ENCODE measurements at regions not wholly inside any gene's neighbourhood (a gene's known extent, or its start where the extent isn't known, plus 50 kb on each side); places are given as distances from the start of the nearest gene placed in this dataset.

DNA sequence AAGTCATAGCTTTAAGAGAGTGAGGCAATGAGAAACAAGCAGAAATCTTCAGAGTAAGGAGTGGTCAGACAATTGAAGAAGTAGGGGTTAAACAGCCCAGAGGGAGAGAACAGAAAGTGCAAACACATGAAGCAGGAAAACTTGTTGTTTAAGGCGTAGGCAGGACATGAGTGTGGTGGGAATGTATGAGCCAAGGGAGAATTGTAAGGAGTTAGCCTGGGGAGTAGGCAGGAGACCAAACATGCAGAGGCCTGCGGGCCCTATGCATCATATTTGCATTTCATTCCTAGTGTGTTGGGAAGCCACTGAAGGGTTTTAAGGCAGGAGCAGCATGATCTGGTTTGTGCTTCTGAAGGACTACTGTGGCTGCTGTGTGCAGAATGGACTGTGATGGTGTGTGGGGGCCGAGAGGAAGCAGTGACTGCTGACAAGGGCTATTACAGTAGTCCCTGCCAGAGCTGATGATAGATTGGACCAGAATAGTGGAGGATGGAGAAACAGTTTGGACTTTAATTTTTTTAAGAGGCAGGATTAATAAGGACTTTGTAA lies 179.9 kb upstream of the C11orf87 start:
- TF ChIP-seq, protein P1, sequence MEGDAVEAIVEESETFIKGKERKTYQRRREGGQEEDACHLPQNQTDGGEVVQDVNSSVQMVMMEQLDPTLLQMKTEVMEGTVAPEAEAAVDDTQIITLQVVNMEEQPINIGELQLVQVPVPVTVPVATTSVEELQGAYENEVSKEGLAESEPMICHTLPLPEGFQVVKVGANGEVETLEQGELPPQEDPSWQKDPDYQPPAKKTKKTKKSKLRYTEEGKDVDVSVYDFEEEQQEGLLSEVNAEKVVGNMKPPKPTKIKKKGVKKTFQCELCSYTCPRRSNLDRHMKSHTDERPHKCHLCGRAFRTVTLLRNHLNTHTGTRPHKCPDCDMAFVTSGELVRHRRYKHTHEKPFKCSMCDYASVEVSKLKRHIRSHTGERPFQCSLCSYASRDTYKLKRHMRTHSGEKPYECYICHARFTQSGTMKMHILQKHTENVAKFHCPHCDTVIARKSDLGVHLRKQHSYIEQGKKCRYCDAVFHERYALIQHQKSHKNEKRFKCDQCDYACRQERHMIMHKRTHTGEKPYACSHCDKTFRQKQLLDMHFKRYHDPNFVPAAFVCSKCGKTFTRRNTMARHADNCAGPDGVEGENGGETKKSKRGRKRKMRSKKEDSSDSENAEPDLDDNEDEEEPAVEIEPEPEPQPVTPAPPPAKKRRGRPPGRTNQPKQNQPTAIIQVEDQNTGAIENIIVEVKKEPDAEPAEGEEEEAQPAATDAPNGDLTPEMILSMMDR (IDR thresholded peaks at IDR 0.05) = no peak
- no peak for DNase-seq (ENCODE audit: low spot score in 2 of 2)
- intact Hi-C loops (cut with DNase I) = no loop called here
- Histone ChIP-seq H3K4me3 (no peak overlapping the region), H3K36me3 (no peaks in the 10 kb centered on the region), H3K27me3 (no peaks in the 10 kb centered on the region), H3K27ac (no peak overlapping the region), H3K4me1 (no peaks in the 10 kb centered on the region), H3K9me3 (no peaks in the 10 kb centered on the region)

DNA sequence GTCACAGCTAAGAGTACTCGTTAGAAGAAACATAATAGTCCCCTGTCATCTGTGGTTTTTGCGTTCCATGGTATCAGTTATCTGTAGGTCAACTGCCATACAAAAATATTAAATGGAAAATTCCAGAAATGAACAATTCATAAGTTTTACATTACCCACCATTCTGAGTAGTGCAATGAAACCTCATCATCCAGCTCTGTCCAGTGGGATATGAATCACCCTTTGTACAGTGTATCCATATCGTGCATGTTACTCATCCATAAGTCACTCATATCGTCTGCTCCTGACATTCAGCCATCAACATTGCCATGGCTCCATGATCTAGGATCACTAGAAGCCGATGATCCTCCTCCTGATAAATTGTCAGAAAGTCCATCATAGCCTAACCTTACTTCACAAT lies 174.9 kb upstream of the C11orf87 start:
- H3K4me1 ChIP-seq = no peaks in the 10 kb centered on the region
- no peak overlapping the region for H3K4me3 ChIP-seq
- no peaks in the 10 kb centered on the region for H3K9me3 ChIP-seq
- no peaks in the 10 kb centered on the region for H3K36me3 ChIP-seq
- no peak overlapping the region for H3K27ac ChIP-seq
- TF ChIP-seq, protein P1 (IDR thresholded peaks at IDR 0.05) = no peak
- no peaks in the 10 kb centered on the region for H3K27me3 ChIP-seq
- intact Hi-C loops (cut with DNase I) = no loop called here
- no peak for DNase-seq (ENCODE audit: low spot score in 2 of 2)

DNA sequence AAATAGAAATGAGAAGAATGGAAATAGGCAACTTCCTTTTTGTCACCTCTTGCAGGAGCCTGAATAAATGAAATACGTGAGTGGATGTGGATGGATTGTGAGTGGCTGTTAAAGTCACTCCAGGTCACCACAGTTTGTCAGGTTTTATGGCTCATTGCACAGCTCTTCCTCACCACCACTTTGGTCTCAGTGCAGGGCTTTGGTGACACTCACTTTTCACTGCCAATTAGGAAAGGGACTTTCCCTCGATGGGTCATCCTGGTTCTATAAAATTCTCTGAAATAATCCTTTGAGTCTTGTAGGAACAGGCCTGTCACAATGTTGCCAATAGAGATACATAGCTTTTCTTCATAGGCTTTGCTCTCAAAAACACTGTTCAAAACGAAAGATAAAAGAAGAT lies 172.4 kb upstream of the C11orf87 start:
- TF ChIP-seq, protein P1 (IDR thresholded peaks at IDR 0.05) = no peak
- H3K4me3 ChIP-seq = no peak overlapping the region
- intact Hi-C loops (cut with DNase I) = no loop called here
- H3K36me3 ChIP-seq = no peaks in the 10 kb centered on the region
- H3K4me1 ChIP-seq = no peaks in the 10 kb centered on the region
- no peak for DNase-seq (ENCODE audit: low spot score in 2 of 2)
- no peak overlapping the region for H3K27ac ChIP-seq
- H3K9me3 ChIP-seq = no peaks in the 10 kb centered on the region
- no peaks in the 10 kb centered on the region for H3K27me3 ChIP-seq

DNA sequence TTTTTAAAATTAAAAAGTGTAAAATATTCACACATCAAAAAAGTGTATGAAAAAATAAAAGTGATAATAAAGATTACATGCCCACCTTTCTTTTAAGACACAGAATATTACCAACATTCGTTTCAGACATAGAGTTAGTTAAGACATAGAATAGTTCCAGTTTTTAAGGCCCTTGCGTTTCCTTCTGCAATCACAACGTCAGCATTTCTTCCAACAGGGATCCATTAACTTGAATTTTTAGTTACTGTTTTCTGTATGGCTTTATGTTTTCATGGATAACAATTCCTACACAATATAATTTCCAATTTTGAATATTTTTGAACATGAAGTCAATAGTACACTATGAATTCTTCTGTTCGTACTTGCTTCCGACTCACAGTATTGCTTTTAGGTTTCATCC lies 170.8 kb upstream of the C11orf87 start:
- H3K4me3 ChIP-seq = no peak overlapping the region

DNA sequence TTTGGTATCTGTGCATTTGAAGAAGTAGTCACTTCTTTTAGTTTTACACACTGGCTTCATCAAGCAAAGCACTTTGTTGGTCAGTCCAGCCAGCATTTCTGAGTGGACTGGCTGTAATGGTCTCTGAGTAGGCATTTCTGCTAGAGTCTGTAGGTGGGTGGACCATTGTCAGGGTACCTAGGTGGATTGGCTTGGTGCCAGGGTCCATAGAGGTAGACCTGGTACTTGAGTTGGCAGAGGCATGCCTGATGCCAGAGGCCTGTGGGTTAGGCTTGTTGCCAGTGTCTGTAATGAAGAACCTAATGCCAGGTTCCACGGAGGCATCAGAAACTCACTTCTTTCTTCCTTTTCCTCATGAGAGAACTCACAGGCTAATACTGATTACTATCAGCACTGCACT lies 157.9 kb upstream of the C11orf87 start:
- Histone ChIP-seq H3K4me3 (no peak overlapping the region), H3K27ac (no peak overlapping the region), H3K9me3 (peaks cover 6 to 22% of the 10 kb centered on the region in 2 donors), H3K36me3 (no peaks in the 10 kb centered on the region), H3K27me3 (no peaks in the 10 kb centered on the region), H3K4me1 (no peaks in the 10 kb centered on the region)
- TF ChIP-seq, protein P1 (IDR thresholded peaks at IDR 0.05) = no peak
- intact Hi-C loops (cut with DNase I) = no loop called here
- no peak for DNase-seq (ENCODE audit: low spot score in 2 of 2)

More for the DNA sequence above, 170.8 kb upstream of the C11orf87 start:
- Histone ChIP-seq H3K27ac (no peak overlapping the region), H3K9me3 (no peaks in the 10 kb centered on the region), H3K4me1 (no peaks in the 10 kb centered on the region), H3K36me3 (no peaks in the 10 kb centered on the region), H3K27me3 (no peaks in the 10 kb centered on the region)
- TF ChIP-seq, protein P1 (IDR thresholded peaks at IDR 0.05) = no peak
- no peak for DNase-seq (ENCODE audit: low spot score in 2 of 2)
- intact Hi-C loops (cut with DNase I) = no loop called here
